H1 (cell line): ENCODE measurements at regions not wholly inside any gene's neighbourhood (a gene's known extent, or its start where the extent isn't known, plus 50 kb on each side); places are given as distances from the start of the nearest gene placed in this dataset.

Experiments
- CHD7 ChIP-seq: fragments of 300-600 bp; sonication (generic); IDR thresholded peaks from 2 replicates; pipeline ENCODE4 v1.7.1; 2012; ENCODE audit warnings: low read length, moderate library complexity, mild to moderate bottlenecking, inconsistent platforms; ENCODE audit not compliant: insufficient replicate concordance
- MAFK ChIP-seq: IDR thresholded peaks from 2 replicates; pipeline ENCODE4 v1.6.1; 2012; ENCODE audit warnings: low read depth, mild to moderate bottlenecking, improper control_type of control experiment, low read length

GRCh38 chrY:19973012-19973411 lies 228.5 kb upstream of the KDM5D start (continued):
- TF ChIP-seq MAFK (no peak), CHD7 (no peak)
